ENCODE measurements at regions not wholly inside any gene's neighbourhood (a gene's known extent, or its start where the extent isn't known, plus 50 kb on each side); places are given as distances from the start of the nearest gene placed in this dataset.
A peak's percentile ranks its signal among the peaks of the same experiment; 100 is the strongest.
"Not testable (repeated sequence)": the region's sequence is repeated elsewhere in the genome, so short reads cannot be mapped to it uniquely, and the experiment has no call there.

DNA sequence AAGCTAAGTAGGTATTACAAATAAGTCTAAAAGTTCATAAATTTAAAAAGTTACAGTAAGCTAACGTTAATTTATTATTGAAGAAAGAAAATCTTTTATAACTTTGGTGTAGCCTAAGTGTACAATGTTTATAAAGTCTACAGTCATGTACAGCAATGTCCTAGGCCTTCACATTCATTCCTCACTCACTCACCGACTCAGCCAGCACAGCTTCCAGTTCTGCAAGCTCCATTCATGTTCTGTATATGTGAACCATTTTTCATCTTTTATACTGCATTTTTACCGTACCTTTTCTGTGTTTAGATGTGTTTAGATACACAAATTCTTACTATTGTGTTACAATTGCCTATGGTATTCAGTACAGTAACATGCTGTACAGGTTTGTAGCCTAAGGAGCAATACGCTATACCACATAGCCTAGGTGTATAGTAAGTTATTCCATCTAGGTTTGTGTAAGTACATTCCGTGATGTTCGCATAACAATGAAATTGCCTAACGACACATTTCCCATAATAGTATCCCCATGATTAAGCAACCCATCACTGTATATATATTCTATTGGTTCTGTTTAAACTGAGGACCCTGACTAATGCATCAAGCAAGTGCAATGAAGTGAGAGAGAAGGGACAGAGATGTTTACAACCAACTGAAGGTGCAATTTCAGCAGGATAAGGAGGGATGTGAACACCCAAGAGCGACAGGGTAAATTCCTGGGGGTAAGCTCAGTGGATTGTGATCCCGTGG is 88.9 kb upstream of the TRIO start:
- DNase-seq = no peak

DNA sequence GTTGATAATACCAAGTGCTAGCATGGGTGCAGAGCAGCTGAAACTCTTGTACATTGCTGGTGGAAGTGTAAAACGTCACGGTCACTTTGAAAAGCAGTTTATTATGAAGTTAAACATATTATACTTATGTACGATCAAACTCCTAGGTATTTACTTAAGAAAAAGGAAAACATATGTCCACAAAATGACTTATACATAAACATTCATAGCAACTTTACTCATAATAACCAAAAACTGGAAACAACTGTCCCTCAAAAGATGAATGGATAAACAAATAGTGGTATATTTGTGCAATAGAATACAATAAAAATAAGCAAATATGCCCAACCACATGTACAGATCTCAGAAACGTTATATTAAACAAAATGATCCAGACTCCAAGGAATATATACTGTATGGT is 92.3 kb upstream of the TRIO start:
- no peak for DNase-seq

DNA sequence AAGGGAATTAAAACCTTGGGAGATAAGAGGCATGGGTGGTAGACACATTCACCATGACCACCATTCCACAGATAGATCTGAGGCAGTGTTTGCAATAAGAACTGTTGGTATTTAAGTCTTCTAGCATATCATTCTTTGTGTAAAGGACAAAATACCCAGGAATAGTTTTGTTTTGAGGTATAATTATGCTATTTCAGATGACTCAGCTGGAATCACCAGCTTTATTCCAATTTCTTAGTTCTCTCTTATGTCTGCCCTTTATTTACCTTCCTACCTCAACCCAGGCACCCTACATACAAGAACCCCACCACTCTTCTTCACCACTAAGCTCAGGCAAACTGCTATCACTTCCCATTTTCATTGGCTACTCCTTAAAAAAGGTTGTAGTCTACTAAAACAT is 94.7 kb upstream of the TRIO start:
- no peak for DNase-seq

DNA sequence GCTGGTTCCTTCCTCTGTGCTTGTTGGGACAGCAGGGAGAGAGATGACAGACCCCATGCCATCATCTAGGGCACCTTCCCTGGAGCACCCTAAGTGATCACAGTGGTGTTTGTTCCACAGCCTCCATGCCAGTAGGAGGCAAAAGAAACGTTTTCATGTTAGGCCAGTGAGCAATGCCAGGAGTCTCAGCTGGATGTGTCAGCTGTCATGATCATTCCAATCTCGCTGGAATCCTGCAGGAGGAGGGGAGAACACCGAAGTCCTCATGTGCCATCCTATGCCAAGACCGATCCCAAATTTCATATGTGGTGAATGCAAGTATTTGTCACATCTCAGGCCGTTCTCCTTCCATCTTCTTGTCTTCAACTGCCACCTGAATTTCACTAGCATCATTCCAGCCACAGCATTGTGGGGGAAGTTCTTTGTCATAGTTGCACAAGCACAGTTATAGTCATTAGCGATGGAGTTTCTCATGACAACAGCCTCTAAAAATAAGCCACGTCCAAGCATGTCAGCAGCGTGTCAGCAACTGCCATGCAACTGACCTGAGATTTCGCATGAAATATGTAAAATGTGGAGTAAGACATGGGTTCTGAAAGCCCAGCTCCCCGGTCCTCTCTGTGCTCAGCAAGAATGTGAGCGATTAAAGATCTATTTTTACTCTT is 97.2 kb upstream of the DNAH5 start:
- DNase-seq = no peak

DNA sequence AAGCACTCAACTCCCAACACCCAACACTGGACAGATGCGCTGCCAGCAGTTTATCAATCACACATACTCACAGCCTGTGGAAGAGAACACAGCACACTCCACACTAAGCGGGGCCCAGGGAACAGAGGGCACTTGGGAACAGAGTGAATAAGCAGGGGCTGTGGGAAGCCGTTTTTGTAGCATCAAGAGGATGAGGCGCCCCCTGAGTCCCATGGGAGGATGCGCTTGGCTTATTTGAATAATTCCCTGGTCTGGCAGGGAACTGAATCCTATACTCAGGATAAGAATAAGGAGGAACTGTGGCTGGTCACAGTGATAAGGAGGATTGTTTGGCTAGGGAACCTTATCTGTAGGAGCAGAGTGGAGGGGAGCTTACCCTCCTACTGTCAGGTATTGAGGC is 96.1 kb upstream of the DNAH5 start:
- no peak for DNase-seq

DNA sequence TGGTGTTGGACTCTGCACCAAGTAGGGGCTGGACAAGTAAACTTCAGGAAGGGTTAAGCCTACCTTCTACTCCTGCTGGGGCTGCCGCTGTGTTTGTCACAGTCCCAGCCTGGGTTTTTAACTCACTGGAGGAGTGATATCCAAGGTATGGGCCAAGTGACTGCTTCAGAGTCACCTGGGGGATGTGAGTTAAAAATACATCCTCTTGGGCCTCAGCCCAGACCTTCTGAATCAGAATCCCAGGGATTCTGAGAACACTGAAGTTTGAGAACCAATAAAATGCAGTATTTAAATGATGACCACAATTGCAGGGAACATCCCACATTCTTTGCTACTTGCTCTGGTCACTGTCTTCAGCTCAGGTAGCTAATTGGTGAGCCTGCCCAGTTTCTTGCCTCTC is 95.1 kb upstream of the DNAH5 start:
- DNase-seq = no peak

DNA sequence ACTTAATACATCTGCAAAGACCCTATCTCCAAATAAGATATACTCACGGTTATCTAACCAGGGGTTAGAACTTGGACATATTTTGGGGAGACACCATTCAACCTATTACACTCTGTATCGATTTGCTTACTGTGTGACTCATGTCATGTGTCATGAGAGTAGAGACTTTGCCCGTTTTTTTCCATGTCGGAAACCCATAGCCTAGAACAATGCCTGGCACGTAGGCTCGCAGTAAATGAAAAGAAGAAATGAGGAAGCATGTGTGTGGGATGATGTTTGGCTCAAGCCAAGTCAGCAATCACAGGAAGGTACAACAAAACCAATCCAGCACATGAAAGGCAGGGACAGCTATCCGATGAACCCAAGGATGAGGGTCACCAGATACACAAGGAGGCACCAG is 94.6 kb upstream of the DNAH5 start:
- DNase-seq = no peak

DNA sequence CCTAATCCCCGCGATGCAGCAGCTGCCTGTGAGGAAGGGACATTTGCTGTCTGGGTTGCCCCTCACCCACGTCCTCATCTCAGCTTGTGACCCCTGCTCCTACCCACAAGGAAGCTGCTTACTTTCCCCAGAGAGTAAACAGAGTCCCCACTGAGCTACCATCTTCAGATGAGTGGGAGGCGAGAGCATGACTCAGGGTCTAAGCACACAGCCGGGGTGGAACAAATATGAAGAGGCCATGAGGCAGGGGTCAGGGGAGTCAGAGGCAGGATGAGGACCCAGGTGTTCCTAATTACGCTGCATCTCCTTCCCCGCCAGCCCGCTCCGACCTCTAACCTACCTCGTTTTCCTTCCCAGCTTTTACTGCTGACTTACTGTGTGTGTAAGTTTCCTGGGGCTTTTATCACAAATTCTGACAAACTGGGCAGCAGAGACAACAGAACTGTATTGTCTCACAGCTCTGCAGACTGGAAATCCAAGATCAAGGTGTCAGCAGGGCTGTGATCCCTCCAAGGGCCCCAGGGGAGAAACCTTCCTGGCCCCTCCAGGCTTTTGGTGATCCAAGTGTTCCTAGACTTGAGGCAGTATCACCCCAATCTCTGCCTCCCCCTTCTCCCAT is 94.0 kb upstream of the DNAH5 start:
- no peak for DNase-seq

DNA sequence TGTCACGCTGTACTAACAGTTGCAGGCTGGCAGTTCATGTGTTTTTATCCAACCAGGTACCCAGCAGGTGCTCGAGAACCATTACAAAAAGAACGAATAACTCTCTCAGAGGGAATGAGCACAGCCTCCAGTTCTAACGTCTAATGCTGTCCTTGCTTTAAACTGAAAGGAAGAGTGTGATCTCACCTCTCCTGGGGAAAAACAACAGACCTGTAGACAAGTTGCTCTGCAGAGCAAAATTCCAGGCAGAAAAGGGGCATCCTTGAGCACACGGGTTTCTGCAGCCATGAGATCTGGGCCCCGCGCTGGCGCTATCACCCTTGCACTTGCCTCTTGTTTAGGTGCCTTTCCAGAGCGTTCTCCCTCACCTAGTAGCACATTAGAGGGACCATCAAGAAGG is 92.5 kb upstream of the DNAH5 start:
- DNase-seq = no peak

DNA sequence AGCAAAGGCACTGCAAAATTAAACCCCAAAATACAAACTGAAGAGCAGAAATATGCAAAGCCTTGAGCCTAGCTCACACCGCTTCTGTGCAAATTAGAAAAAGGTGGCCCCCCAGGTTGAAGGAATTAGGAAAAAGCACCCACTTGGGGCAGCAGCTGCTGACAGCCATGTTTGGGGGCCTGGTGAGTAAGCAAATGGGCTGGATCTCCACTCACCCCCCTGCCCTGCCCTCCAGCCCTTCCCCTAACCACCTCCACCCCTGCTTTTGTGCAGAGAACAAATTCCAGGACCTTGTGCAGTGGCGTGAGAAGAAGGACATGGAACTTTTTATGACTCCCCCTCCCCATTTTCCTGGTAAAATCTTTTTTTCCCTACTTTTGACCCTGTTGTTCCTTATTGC is 92.0 kb upstream of the DNAH5 start:
- DNase-seq = no peak

DNA sequence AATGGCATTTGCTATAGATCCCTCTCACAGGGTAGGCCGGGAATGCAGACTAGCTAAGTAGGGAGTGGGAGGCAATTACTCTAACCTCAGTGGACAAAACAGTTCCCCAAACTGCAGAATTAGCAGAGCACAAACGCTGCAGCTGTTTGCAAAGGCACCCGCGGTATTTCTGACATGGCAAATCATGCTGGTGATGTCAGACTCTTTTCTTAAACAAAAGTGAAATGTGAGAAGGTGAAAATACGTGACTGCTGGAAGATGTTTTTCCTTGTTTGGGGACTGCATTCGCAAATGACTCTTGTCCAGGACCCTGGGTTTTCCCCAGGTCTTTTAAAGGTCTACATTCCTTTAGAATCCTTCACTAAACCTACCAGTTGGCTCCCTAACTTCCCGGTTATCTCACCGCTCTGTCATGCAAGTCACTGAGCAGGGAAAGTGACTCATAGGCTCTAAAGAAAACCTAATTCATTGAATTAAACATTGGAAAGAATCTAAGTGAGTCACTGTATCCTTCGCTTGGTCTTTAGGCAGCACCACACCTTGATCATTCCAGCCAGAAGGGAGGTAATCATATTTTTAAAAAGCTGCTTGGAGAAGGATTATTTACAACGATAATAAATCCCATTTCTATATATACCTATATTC is 91.5 kb upstream of the DNAH5 start:
- DNase-seq = peak; percentile 99

DNA sequence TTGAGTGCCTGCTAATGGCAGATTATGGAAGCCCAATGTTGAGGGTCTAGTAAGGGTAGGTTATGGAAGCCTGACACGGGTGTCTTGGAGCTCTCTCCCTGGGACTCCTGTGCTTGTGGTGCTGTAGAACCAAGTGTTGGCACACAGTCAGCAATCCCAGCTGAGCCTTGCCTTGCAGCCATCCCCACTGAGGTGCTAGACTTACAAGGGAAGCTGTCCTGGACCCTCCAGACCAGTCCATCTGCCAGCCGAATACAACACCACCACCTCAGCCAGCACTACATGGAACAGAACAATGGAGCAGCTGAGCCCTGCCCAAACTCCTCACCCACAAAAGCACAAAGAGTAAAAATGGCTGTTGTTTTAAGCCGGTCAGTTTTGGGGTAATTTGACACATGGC is 90.5 kb upstream of the DNAH5 start:
- no peak for DNase-seq

DNA sequence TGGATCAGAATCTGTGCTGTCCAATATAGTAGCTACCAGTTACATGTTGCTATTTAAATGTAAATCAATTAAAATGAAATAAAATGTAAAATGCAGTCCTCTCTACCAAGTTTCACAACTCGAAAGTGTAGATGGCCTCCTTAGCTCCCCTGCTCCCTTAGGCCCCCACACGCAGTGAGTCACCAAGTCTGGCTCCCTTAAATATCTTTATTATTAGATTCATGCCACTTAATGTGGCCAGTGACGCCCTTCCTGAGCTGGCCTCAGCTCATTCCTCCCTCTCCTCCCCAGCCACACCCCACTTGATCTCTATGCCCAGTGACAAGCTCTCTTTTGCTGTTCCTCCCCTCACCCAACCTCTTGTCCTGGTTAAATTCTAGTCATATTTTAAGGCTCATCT is 88.4 kb upstream of the DNAH5 start:
- no peak for DNase-seq

DNA sequence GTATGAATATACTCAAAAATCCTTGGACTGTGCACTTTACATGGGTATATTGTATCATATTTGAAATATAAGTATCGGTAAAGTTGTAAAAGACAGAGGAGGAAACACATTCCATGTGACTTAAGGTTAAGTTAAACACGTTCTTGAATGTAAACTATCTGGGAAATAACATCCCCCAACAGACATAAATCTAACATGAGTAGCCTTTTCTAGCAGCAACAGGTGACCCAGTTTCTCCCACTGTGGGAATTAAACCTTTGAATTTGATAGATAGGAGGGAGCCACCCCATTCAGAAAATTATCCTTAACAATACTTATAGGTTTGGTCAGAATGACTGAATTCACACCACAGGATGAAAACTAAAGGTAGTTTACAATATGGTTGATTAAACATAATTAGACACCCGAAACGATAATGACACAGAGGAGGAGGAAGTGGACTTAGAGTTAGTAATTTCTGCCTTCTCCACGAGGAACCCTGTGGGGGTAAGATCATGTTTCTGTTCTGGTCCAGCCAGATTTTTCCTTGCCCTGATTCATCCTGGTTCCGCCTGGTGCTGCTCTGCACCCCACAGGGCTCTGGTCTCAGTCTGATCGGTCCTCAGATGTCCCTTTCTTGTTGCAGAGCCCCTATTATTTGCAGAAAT is 84.6 kb upstream of the DNAH5 start:
- DNase-seq = no peak

DNA sequence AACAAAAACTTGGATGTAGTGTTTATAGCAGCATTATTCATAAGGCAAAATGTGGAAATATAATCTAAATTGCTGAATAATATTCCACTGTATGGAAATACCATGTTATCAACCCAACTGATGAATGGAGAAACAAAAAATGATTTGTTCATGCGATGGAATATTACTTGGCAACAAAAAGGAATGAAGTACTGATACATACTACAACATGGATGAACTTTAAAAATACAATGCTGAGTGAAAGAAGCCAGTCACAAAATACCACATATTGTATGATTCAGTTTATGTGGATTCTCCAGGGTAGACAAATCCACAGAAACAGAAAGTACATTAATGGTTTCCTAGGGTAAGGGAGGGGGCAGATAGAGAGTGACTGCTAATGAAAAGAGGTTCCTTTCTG is 83.7 kb upstream of the DNAH5 start:
- no peak for DNase-seq

DNA sequence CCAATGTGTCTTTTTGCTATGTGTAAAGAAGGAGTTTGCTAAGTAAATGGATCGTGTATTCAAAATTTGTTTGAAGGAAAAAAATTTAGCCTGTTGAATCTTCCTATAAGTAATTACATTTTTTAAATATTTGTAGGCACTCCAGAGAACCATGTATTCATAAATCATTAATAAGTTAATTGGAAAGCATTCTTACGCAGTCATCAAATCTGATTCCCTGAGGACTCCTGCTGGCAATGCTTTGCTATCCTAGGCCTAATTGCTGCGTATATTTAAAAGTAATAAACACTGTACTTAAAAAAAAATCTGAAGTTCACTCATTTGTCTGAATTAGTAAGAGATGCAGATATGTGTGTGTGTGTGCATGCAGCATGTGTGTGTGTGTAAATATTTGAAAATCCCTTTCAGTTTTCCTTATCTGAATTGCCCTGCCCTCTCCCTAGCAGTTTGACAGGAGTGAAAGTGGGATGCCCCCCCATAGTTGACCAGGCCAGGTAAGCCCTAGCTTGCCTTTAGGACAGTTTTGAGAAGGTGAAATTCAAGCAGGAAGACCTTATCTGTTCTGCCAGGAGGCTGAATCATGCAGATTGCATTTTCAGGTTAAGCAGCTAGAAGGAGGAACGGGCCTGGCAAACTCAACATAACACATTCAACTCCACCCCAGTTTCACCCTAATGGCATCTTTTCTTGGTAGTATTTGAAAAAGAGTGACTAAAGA is 81.2 kb upstream of the DNAH5 start:
- DNase-seq = no peak

DNA sequence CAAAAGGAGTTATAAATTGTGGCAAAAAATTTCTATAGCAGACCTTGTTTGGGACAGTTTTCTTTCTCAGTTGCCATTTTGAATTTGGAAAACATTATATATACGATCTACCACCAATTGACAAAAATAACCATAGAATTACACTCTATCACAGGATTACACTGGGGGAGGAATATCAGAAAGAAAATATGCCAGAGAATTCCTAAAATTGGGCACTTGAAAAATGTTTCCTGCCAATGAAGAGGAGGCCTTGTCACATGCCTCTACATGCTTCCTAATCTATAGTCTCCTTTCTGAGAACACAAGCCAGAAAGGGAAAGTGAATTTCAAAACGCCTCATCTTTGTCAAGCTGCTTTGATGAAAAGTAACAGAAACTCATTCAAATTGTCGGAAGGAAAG is 78.5 kb upstream of the DNAH5 start:
- DNase-seq = no peak

DNA sequence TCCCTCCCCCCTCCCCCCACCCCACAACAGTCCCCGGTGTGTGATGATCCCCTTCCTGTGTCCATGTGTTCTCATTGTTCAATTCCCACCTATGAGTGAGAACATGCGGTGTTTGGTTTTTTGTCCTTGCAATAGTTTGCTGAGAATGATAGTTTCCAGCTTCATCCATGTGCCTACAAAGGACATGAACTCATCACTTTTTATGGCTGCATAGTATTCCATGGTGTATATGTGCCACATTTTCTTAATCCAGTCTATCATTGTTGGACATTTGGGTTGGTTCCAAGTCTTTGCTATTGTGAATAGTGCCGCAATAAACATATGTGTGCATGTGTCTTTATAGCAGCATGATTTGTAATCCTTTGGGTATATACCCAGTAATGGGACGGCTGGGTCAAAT is 76.5 kb upstream of the DNAH5 start:
- not testable (repeated sequence) for DNase-seq

DNA sequence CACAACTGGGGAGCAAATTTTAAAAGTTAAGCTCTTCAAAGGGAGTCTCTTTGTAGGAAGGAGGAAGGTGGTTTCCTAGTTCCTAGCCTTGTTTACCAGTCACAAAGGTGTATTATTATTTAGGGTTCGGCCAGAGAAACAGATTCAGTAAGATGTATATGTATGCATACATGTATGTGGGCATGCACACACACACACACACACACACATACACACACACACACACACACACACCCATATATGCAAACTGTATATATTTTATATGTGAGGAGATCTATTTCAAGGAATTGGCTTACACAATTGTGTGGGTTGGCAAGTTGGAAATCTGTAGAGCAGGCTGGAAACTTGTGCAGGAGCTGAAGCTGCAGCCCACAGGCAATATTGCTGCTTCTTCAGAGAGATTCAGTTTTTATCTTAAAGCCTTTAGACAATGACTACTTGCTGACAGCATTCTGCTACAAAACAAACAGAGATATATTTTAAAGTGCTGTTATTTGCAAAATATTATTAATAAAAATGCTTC is 75.3 kb upstream of the DNAH5 start:
- DNase-seq = no peak

DNA sequence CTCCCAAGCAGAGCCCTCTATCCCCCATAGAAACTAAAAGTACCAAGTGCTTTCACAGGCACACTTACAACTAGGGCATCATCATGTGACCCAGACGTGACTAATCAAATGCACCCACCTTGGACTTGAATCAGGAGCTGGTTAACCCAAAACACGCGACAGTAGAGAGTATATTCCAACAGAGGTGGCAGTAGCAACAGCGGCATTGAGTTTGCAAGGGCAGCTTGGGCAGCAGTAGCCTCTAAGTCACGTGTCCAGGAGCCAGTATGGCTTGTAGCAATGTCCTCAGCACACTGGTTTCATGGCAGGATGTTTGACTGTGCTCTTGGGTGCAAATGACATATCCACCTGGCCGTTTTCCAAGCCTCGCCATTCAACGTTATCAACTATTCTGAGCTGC is 73.4 kb upstream of the DNAH5 start:
- no peak for DNase-seq

DNA sequence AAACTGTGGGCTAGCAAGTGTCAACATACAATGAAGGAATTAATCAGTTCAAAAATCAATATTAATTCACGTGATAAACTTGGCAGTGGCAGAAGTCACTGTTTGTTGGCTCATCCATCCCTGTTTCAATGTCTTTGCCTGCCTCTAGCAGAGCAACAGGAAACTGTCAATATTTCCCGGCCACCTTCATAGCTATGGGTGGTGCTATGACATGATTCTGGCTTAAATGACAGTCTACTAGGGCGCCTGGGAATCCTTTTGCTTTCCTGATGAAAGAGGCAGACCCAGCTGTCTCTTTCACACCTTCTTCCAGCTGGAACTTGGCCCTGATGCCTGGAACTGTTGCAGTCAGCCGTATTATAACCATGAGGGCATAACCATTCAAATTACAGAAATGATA is 72.1 kb upstream of the DNAH5 start:
- DNase-seq = no peak
